Progenitor cell of endocrine pancreas (in vitro differentiated cells): ENCODE measurements at regions not wholly inside any gene's neighbourhood (a gene's known extent, or its start where the extent isn't known, plus 50 kb on each side); places are given as distances from the start of the nearest gene placed in this dataset.

Experiments
- DNase-seq: peaks from one replicate; pipeline ENCODE4 v3.0.0; 2021; ENCODE audit warnings: low spot score; ENCODE audit not compliant: unreplicated experiment
- H3K27ac Mint-ChIP-seq: 2 replicates; pipeline ENCODE4 v1.8.0; 2021; ENCODE audit warnings: mild to moderate bottlenecking, moderate library complexity, mixed read lengths
- H3K27me3 Mint-ChIP-seq: 2 replicates; pipeline ENCODE4 v1.8.0; 2021; ENCODE audit warnings: mixed read lengths
- H3K36me3 Mint-ChIP-seq: 2 replicates; pipeline ENCODE4 v1.8.0; 2022; ENCODE audit warnings: mixed read lengths; ENCODE audit not compliant: insufficient read depth
- H3K4me1 Mint-ChIP-seq: 2 replicates; pipeline ENCODE4 v1.8.0; 2021; ENCODE audit warnings: low read depth, mixed read lengths
- H3K4me3 Mint-ChIP-seq: 2 replicates; pipeline ENCODE4 v1.8.0; 2021; ENCODE audit warnings: low read depth, mild to moderate bottlenecking, moderate library complexity, mixed read lengths
- H3K9me3 Mint-ChIP-seq: 2 replicates; pipeline ENCODE4 v1.8.0; 2021; ENCODE audit warnings: low read depth, mixed read lengths
- CTCF ChIP-seq: fragments of 200-600 bp; sonication (generic); IDR thresholded peaks from one replicate; pipeline ENCODE4 v1.5.0; 2021; ENCODE audit warnings: antibody characterized with exemption, mild to moderate bottlenecking; ENCODE audit not compliant: unreplicated experiment

DNA sequence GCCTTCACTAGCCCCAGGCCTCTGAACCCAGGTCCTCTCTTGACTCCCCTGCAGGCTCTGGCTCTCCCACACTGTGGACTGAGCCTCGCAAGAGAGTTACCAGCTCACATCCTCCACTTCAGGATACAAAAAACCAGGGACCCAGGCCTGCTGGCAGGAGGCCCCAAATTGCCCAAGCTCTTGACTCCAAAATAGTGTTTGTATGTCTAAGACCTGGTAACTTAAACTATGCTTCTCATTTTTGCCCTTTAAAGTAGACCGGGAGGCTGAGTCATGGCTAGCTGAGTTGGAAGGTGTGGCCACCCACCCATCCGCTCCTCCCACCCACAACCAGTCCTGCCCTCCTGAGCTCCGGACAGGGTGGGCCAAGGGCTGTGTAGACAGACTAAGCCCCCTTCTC lies 250.0 kb downstream of the SOX9 start:
- no peak overlapping the region for H3K27ac Mint-ChIP-seq
- no peaks in the 10 kb centered on the region for H3K9me3 Mint-ChIP-seq
- no peaks in the 10 kb centered on the region for H3K4me1 Mint-ChIP-seq

GRCh38 chr17:72372185-72372584 lies 251.4 kb downstream of the SOX9 start:
- no peak for DNase-seq
- H3K4me1 Mint-ChIP-seq: no peaks in the 10 kb centered on the region
- H3K36me3 Mint-ChIP-seq: no peaks in the 10 kb centered on the region
- H3K4me3 Mint-ChIP-seq: no peak overlapping the region
- no peaks in the 10 kb centered on the region for H3K9me3 Mint-ChIP-seq
- no peak overlapping the region for H3K27ac Mint-ChIP-seq
- no peak for TF ChIP-seq CTCF
- H3K27me3 Mint-ChIP-seq: peaks cover 23% of the 10 kb centered on the region

More for the DNA sequence above, 250.0 kb downstream of the SOX9 start:
- no peak overlapping the region for H3K4me3 Mint-ChIP-seq
- TF ChIP-seq CTCF: no peak
- peaks cover 20% of the 10 kb centered on the region for H3K27me3 Mint-ChIP-seq
- DNase-seq: no peak
- no peaks in the 10 kb centered on the region for H3K36me3 Mint-ChIP-seq

DNA sequence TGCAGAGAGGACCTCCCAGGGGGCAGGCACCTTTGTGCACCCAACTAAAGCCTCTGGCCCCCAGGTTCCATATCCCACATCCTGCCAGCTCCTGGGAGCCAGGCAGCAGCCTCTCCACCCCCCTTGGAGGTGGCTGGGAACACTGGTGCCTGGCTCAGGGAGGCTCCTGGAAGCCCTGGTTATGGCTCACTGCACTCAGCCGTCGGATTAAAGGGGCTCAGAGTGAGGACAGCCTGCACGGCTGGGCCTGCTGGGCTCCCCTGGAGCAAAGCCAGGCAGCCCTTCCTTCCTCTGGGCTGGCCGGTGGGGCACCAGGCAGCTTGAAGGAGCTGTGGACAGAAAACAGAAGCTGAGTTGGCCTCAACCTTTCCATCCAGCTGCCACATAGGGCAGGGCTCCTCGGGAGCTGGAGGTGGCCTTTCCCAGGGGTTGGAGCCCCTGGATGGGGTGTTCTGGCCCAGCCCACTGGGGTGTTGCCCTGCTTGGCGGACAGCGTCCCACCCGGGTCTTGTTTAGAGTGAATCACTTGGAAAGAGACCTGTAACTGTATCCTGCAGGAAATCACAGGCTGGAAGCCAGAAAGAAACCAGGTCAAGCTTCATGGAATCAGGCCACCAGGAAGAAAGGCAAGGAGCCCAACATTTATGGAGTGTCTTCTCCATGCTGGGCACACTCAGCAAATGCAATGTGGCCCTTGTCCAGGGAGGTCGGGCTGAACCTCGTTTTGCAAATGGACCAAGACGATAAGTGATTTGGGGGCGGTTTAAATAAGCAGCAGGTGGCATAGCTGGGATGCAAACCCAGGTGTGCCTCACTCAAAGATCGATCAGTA lies 253.3 kb downstream of the SOX9 start:
- Mint-ChIP-seq H3K9me3 (no peaks in the 10 kb centered on the region), H3K27me3 (peaks cover 21% of the 10 kb centered on the region), H3K27ac (no peak overlapping the region), H3K4me3 (no peak overlapping the region), H3K4me1 (no peaks in the 10 kb centered on the region), H3K36me3 (no peaks in the 10 kb centered on the region)
- DNase-seq: no peak
- TF ChIP-seq CTCF: no peak

GRCh38 chr17:72376526-72377345 lies 255.9 kb downstream of the SOX9 start:
- Mint-ChIP-seq H3K36me3 (no peaks in the 10 kb centered on the region), H3K4me1 (peaks cover under 1% of the 10 kb centered on the region), H3K27me3 (peaks cover 21% of the 10 kb centered on the region), H3K4me3 (no peak overlapping the region), H3K9me3 (no peaks in the 10 kb centered on the region), H3K27ac (no peak overlapping the region)
- no peak for TF ChIP-seq CTCF
- no peak for DNase-seq
